ENCODE measurements at regions not wholly inside any gene's neighbourhood (a gene's known extent, or its start where the extent isn't known, plus 50 kb on each side); places are given as distances from the start of the nearest gene placed in this dataset.

GRCh38 chr4:133996431-133997121, 205.0 kb downstream of the PABPC4L start:
- Histone ChIP-seq H4K20me1 (ENCODE audit: insufficient read depth) (no peaks in the 10 kb centered on the region), H3K4me3 (ENCODE audit: low read depth in 2 of 2, low read length in 1 of 2) (no peak overlapping the region), H3K36me3 (replicated peaks in 1 of 2; ENCODE audit: control insufficient read depth in 1 of 2, insufficient read depth in 2 of 2, low read length in 1 of 2) (no peaks in the 10 kb centered on the region), H3K27ac (ENCODE audit: low read depth in 2 of 2, low read length in 1 of 2) (no peak overlapping the region), H3K4me1 (ENCODE audit: control insufficient read depth in 1 of 2, insufficient read depth in 2 of 2, low read depth in 1 of 2, low read length in 1 of 2) (no peaks in the 10 kb centered on the region), H3K27me3 (ENCODE audit: insufficient read depth) (no peaks in the 10 kb centered on the region), H3K79me2 (ENCODE audit: insufficient read depth) (no peaks in the 10 kb centered on the region), H3K9me2 (no peaks in the 10 kb centered on the region), H3K9me3 (no peaks in the 10 kb centered on the region), H3F3A (replicated peaks; ENCODE audit: insufficient read depth) (no peaks in the 10 kb centered on the region), H2AFZ (ENCODE audit: low read depth) (no peak overlapping the region), H3K4me2 (no peak overlapping the region), H3K9ac (no peak overlapping the region)
- ChIA-PET POLR2A (no interaction called here), CTCF (no interaction called here)
- TF ChIP-seq TAF1 (IDR thresholded peaks at IDR 0.05; ENCODE audit: borderline replicate concordance, low read depth, low read length), result no peak
- TF ChIP-seq MEF2A (IDR thresholded peaks at IDR 0.05; ENCODE audit: borderline replicate concordance, low read depth), result no peak
- TF ChIP-seq, protein P1, sequence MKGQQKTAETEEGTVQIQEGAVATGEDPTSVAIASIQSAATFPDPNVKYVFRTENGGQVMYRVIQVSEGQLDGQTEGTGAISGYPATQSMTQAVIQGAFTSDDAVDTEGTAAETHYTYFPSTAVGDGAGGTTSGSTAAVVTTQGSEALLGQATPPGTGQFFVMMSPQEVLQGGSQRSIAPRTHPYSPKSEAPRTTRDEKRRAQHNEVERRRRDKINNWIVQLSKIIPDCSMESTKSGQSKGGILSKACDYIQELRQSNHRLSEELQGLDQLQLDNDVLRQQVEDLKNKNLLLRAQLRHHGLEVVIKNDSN (IDR thresholded peaks at IDR 0.05; ENCODE audit: borderline replicate concordance, low read depth), result no peak
- no peak for TF ChIP-seq TEAD4 (IDR thresholded peaks at IDR 0.05; ENCODE audit: borderline replicate concordance, insufficient read depth)
- TF ChIP-seq GABPA (IDR thresholded peaks at IDR 0.05; ENCODE audit: low read depth), result no peak
- TF ChIP-seq CTCF (IDR thresholded peaks at IDR 0.05), result no peak
- TF ChIP-seq GATA2 (CRISPR knock-in tag; IDR thresholded peaks at IDR 0.05), result no peak
- TF ChIP-seq, protein P2, sequence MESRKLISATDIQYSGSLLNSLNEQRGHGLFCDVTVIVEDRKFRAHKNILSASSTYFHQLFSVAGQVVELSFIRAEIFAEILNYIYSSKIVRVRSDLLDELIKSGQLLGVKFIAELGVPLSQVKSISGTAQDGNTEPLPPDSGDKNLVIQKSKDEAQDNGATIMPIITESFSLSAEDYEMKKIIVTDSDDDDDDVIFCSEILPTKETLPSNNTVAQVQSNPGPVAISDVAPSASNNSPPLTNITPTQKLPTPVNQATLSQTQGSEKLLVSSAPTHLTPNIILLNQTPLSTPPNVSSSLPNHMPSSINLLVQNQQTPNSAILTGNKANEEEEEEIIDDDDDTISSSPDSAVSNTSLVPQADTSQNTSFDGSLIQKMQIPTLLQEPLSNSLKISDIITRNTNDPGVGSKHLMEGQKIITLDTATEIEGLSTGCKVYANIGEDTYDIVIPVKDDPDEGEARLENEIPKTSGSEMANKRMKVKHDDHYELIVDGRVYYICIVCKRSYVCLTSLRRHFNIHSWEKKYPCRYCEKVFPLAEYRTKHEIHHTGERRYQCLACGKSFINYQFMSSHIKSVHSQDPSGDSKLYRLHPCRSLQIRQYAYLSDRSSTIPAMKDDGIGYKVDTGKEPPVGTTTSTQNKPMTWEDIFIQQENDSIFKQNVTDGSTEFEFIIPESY (IDR thresholded peaks at IDR 0.05; ENCODE audit: borderline replicate concordance, low read depth), result no peak
- TF ChIP-seq, protein P3, sequence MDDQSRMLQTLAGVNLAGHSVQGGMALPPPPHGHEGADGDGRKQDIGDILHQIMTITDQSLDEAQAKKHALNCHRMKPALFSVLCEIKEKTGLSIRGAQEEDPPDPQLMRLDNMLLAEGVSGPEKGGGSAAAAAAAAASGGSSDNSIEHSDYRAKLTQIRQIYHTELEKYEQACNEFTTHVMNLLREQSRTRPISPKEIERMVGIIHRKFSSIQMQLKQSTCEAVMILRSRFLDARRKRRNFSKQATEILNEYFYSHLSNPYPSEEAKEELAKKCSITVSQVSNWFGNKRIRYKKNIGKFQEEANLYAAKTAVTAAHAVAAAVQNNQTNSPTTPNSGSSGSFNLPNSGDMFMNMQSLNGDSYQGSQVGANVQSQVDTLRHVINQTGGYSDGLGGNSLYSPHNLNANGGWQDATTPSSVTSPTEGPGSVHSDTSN (IDR thresholded peaks at IDR 0.05), result no peak
- TF ChIP-seq NFIC (IDR thresholded peaks at IDR 0.05; ENCODE audit: borderline replicate concordance), result no peak
- TF ChIP-seq JUND (IDR thresholded peaks at IDR 0.05), result no peak
- TF ChIP-seq NRF1 (IDR thresholded peaks at IDR 0.05; ENCODE audit: low read depth, low read length), result no peak
- no peak for TF ChIP-seq CHD2 (IDR thresholded peaks at IDR 0.05; ENCODE audit: low read length, partially characterized antibody)
- TF ChIP-seq RFX5 (IDR thresholded peaks at IDR 0.05; ENCODE audit: low read length), result no peak
- TF ChIP-seq RCOR1 (IDR thresholded peaks at IDR 0.05; ENCODE audit: low read length), result no peak
- no peak for TF ChIP-seq EZH2phosphoT487 (IDR thresholded peaks at IDR 0.05; ENCODE audit: borderline replicate concordance, low read depth)
- no peak for TF ChIP-seq MXI1 (IDR thresholded peaks at IDR 0.05; ENCODE audit: low read depth, low read length)
- no peak for DNase-seq
- WGBS (ENCODE audit: low lambda C conversion rate), result 25% methylated on average over 7 of the region's 7 CpGs
